ENCODE measurements at regions not wholly inside any gene's neighbourhood (a gene's known extent, or its start where the extent isn't known, plus 50 kb on each side); places are given as distances from the start of the nearest gene placed in this dataset.

GRCh38 chr5:74501674-74502478 is 138.7 kb downstream of the ENC1 start:
- intact Hi-C loops (cut with micrococcal nuclease): no loop called here
- H3K27ac ChIP-seq (ENCODE audit: low read depth, low read length): no peak overlapping the region
- ChIA-PET CTCF (no interaction called here), POLR2A (no interaction called here), RAD21 (ENCODE audit: low non-redundant PET in 1 of 2, low total read pairs in 2 of 2, uncharacterized antibody in 2 of 2, unreplicated experiment in 2 of 2) (no interaction called here)
- no peaks in the 10 kb centered on the region for H3K4me1 ChIP-seq (ENCODE audit: control insufficient read depth in 1 of 2, insufficient read depth in 2 of 2, low read length in 2 of 2)
- H3K27me3 ChIP-seq (ENCODE audit: insufficient read depth, low read length): no peaks in the 10 kb centered on the region
- TF ChIP-seq ELF1 (IDR thresholded peaks at IDR 0.05; ENCODE audit: borderline replicate concordance, low read depth) (no peak), SRF (IDR thresholded peaks at IDR 0.05; ENCODE audit: low read depth) (no peak)
- H2AFZ ChIP-seq (ENCODE audit: low read depth, low read length, poor library complexity, severe bottlenecking): no peak overlapping the region
- ATAC-seq: no peak
- H3K9me2 ChIP-seq (ENCODE audit: insufficient read depth): no peaks in the 10 kb centered on the region
- H4K20me1 ChIP-seq (ENCODE audit: insufficient read depth): no peaks in the 10 kb centered on the region
- no peak overlapping the region for H3K9ac ChIP-seq (ENCODE audit: low read length)
- H3K79me2 ChIP-seq (ENCODE audit: insufficient read depth, low read length): no peaks in the 10 kb centered on the region
- H3K36me3 ChIP-seq (ENCODE audit: control insufficient read depth in 1 of 2, insufficient read depth in 2 of 2, low read length in 2 of 2): no peaks in the 10 kb centered on the region
- BruUV-seq (replicated peaks): no TSS peak
- no peak overlapping the region for H3K4me2 ChIP-seq (ENCODE audit: low read length)
- no peaks in the 10 kb centered on the region for H3K9me3 ChIP-seq (ENCODE audit: control insufficient read depth in 1 of 2, insufficient read depth in 1 of 2, low read depth in 1 of 2, low read length in 2 of 2)
- no peak overlapping the region for H3K4me3 ChIP-seq (replicated peaks in 1 of 2; ENCODE audit: low read depth in 1 of 2, low read length in 2 of 2)
- DNase-seq (ENCODE audit: low read depth, low spot score): no peak

- DNase-seq (ENCODE audit: low read depth, low spot score) (no peak), ATAC-seq (no peak)
- H3K36me3 ChIP-seq (ENCODE audit: control insufficient read depth in 1 of 2, insufficient read depth in 2 of 2, low read length in 2 of 2): no peaks in the 10 kb centered on the region
- no peak overlapping the region for H2AFZ ChIP-seq (ENCODE audit: low read depth, low read length, poor library complexity, severe bottlenecking)
- CTCF ChIA-PET: no interaction called here
- no peaks in the 10 kb centered on the region for H3K79me2 ChIP-seq (ENCODE audit: insufficient read depth, low read length)
- TF ChIP-seq ATF3 (IDR thresholded peaks at IDR 0.05): no peak
- no peak for TF ChIP-seq SRF (IDR thresholded peaks at IDR 0.05; ENCODE audit: low read depth)
- TF ChIP-seq SIN3A (IDR thresholded peaks at IDR 0.05; ENCODE audit: low read depth): no peak
- TF ChIP-seq EZH2phosphoT487 (IDR thresholded peaks at IDR 0.05; ENCODE audit: borderline replicate concordance): no peak
- no peak for TF ChIP-seq CBX3 (IDR thresholded peaks at IDR 0.05; ENCODE audit: low read depth)
- TF ChIP-seq CEBPB (IDR thresholded peaks at IDR 0.05; ENCODE audit: low read depth): no peak
- no peak for TF ChIP-seq JUND (IDR thresholded peaks at IDR 0.05)
- no peak overlapping the region for H3K27ac ChIP-seq (ENCODE audit: low read depth, low read length)
- H3K4me3 ChIP-seq (replicated peaks in 1 of 2; ENCODE audit: low read depth in 1 of 2, low read length in 2 of 2): no peak overlapping the region
- no peaks in the 10 kb centered on the region for H4K20me1 ChIP-seq (ENCODE audit: insufficient read depth)
- POLR2A ChIA-PET: interaction anchor here (0.9 kb wide), 1 partner anchor 43 kb away, joined by 3 read pairs; no protein-coding TSS in a partner anchor
- H3K9me2 ChIP-seq (ENCODE audit: insufficient read depth): no peaks in the 10 kb centered on the region
- H3K9me3 ChIP-seq (ENCODE audit: control insufficient read depth in 1 of 2, insufficient read depth in 1 of 2, low read depth in 1 of 2, low read length in 2 of 2): no peaks in the 10 kb centered on the region
- no TSS peak for BruUV-seq (replicated peaks)
- H3K4me1 ChIP-seq (ENCODE audit: control insufficient read depth in 1 of 2, insufficient read depth in 2 of 2, low read length in 2 of 2): no peaks in the 10 kb centered on the region
- no peaks in the 10 kb centered on the region for H3K27me3 ChIP-seq (ENCODE audit: insufficient read depth, low read length)
- RAD21 ChIA-PET (ENCODE audit: low non-redundant PET in 1 of 2, low total read pairs in 2 of 2, uncharacterized antibody in 2 of 2, unreplicated experiment in 2 of 2): no interaction called here
- intact Hi-C loops (cut with micrococcal nuclease): no loop called here
- H3K4me2 ChIP-seq (ENCODE audit: low read length): no peak overlapping the region
- no peak overlapping the region for H3K9ac ChIP-seq (ENCODE audit: low read length)
These were observed 140.2 kb downstream of the ENC1 start for GRCh38 chr5:74500110-74500917.
